ENCODE measurements at regions not wholly inside any gene's neighbourhood (a gene's known extent, or its start where the extent isn't known, plus 50 kb on each side); places are given as distances from the start of the nearest gene placed in this dataset.
"Not testable (repeated sequence)": the region's sequence is repeated elsewhere in the genome, so short reads cannot be mapped to it uniquely, and the experiment has no call there.

DNA sequence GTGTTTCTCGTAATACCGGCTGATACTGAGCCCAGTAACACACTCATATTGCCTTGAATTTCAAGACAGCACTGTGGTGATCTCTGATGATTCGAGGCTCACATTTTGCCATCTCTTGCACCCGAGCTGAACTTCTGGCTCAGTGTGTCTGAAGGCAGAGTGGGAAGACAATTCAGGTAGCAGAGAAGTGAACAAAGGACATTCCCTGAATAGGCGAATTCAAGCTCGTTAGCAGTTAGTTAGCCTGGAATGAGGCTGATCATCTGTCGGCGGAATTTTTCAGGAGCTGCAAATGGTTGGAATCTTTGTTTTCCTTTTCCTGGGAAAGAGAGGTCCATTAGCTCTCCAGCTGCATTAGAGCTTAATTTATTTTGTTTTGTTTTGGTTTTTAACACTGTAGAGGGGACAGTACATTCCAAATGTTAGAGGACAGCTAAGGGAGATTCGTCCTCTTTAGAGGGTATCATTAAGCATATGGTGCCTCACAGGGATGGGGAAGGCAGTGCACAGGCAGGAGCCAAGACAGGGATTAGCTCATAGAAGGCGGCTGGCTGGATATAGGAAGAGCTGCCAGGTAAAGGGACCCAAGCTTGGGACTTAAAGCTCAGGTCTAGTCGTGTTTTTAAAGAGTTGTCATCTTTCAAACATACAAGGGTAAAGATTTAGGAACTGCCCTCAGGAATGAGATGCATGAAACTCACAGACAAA is 119.7 kb upstream of the DLG1 start:
- Histone ChIP-seq H3K36me3 (no peaks in the 10 kb centered on the region), H3K27me3 (no peaks in the 10 kb centered on the region), H3K9me3 (no peaks in the 10 kb centered on the region), H3K4me3 (replicated peaks in 1 of 3) (no peak overlapping the region), H3K27ac (no peak overlapping the region), H3K4me1 (peaks cover 0 to 12% of the 10 kb centered on the region in 2 donors)
- intact Hi-C loops (cut with DNase I) = no loop called here
- TF ChIP-seq, protein P1, sequence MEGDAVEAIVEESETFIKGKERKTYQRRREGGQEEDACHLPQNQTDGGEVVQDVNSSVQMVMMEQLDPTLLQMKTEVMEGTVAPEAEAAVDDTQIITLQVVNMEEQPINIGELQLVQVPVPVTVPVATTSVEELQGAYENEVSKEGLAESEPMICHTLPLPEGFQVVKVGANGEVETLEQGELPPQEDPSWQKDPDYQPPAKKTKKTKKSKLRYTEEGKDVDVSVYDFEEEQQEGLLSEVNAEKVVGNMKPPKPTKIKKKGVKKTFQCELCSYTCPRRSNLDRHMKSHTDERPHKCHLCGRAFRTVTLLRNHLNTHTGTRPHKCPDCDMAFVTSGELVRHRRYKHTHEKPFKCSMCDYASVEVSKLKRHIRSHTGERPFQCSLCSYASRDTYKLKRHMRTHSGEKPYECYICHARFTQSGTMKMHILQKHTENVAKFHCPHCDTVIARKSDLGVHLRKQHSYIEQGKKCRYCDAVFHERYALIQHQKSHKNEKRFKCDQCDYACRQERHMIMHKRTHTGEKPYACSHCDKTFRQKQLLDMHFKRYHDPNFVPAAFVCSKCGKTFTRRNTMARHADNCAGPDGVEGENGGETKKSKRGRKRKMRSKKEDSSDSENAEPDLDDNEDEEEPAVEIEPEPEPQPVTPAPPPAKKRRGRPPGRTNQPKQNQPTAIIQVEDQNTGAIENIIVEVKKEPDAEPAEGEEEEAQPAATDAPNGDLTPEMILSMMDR (IDR thresholded peaks at IDR 0.05) = no peak
- 65 to 79% methylated on average over 11 of the region's 11 CpGs for WGBS, 2 donors
- DNase-seq = no peak

DNA sequence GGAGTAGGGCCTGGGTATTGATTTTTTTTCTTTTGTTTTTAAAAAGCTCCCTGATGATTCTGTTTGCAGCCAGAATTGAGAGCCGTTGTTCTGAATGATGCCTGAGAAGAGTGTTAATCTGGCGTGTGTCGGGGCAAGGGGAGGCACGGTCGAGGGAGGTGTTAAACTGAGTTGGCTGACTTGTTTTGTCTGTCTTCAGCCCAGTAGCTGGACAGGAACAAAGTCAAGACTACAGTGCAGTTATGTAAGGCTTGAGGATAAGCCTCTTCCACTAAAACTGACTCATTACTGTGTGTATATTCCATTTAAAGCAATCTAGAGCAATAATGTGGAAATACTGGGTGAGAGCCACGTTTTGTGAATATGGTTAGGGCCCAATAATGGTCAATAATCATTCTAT is 119.0 kb upstream of the DLG1 start:
- no peaks in the 10 kb centered on the region for H3K36me3 ChIP-seq
- TF ChIP-seq, protein P1 (IDR thresholded peaks at IDR 0.05) = no peak
- no peak for TF ChIP-seq POLR2A (IDR thresholded peaks at IDR 0.05)
- WGBS, 2 donors = 50 to 73% methylated on average over 6 of the region's 6 CpGs
- no peaks in the 10 kb centered on the region for H3K27me3 ChIP-seq
- intact Hi-C loops (cut with DNase I) = no loop called here
- no peak overlapping the region for H3K27ac ChIP-seq
- H3K4me1 ChIP-seq = peaks cover 0 to 10% of the 10 kb centered on the region in 2 donors
- no peaks in the 10 kb centered on the region for H3K9me3 ChIP-seq
- H3K4me3 ChIP-seq (replicated peaks in 1 of 3) = no peak overlapping the region
- no peak for DNase-seq

DNA sequence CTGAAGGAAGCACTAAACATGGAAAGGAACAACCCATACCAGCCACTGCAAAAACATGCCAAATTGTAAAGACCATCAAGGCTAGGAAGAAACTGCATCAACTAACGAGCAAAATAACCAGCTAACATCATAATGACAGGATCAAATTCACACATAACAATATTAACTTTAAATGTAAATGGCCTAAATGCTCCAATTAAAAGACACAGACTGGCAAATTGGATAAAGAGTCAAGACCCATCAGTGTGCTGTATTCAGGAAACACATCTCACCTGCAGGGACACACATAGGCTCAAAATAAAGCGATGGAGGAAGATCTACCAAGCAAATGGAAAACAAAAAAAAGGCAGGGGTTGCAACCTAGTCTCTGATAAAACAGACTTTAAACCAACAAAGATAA is 113.5 kb upstream of the DLG1 start:
- H3K36me3 ChIP-seq; DNase-seq; H3K9me3 ChIP-seq; H3K4me3 ChIP-seq (replicated peaks in 1 of 3); H3K27me3 ChIP-seq; H3K27ac ChIP-seq; intact Hi-C loops (cut with DNase I); H3K4me1 ChIP-seq: not testable (repeated sequence)
- 90 to 97% methylated on average over 2 of the region's 2 CpGs for WGBS, 2 donors

DNA sequence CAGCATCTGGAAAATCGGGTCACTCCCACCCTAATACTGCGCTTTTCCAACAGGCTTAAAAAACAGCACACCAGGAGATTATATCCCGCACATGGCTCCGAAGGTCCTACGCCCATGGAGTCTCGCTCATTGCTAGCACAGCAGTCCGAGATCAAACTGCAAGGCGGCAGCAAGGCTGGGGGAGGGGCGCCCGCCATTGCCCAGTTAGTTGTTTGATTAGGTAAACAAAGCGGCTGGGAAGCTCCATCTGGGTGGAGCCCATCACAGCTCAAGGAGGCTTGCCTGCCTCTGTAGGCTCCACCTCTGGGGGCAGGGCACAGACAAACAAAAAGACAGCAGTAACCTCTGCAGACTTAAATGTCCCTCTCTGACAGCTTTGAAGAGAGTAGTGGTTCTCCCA is 111.8 kb upstream of the DLG1 start:
- H3K4me1 ChIP-seq = peaks cover 7 to 15% of the 10 kb centered on the region in 2 donors
- H3K27ac ChIP-seq; H3K36me3 ChIP-seq; H3K27me3 ChIP-seq; intact Hi-C loops (cut with DNase I); H3K4me3 ChIP-seq (replicated peaks in 1 of 3); DNase-seq; H3K9me3 ChIP-seq: not testable (repeated sequence)
- WGBS, 2 donors = 99 to 100% methylated on average over 6 to 11 of the region's 11 CpGs

DNA sequence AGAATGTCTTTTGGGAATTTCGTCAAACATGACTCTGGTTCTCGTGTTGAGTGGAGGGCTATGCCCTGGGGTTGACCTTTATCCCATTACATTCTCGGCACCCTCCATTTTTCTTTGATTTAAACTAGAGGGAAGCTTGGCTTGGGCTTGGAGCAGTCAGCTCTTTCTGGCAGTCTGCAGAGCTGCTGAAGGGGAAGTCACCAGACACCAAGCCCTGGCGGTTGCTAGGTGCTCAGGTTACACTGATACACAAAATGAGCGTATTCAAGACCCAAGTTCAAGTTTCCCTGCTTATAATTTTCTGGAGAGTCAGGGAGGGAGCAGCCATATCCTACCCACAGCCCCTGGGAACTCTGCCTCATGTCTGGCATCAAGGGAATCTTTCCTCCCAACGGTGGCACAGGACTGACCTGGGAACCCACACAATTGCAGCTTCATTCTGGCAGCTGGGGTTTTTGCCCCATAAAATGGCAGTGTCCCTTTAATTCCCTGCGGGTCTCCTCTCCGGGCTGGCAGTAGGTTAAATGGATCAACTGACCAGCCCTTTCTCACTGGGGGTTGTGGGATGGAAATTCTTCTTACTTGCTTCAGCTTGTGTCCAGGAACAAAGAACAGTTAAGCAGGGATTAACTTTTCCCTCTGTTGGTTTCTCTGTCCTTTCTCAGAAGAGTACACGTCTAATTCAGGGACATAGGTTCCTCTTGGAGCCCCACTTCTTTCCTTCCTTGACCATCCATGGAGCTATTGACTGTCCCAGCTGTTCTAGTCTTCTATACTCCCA is 110.0 kb upstream of the DLG1 start:
- Histone ChIP-seq H3K4me3 (replicated peaks in 1 of 3) (no peak overlapping the region), H3K36me3 (no peaks in the 10 kb centered on the region), H3K9me3 (no peaks in the 10 kb centered on the region), H3K4me1 (peaks cover 7 to 15% of the 10 kb centered on the region in 2 donors), H3K27me3 (no peaks in the 10 kb centered on the region), H3K27ac (no peak overlapping the region)
- WGBS, 2 donors = 78 to 80% methylated on average over 9 of the region's 9 CpGs
- intact Hi-C loops (cut with DNase I) = no loop called here
- DNase-seq = no peak
- no peak for TF ChIP-seq POLR2A (IDR thresholded peaks at IDR 0.05)
- TF ChIP-seq, protein P1 (IDR thresholded peaks at IDR 0.05) = no peak

DNA sequence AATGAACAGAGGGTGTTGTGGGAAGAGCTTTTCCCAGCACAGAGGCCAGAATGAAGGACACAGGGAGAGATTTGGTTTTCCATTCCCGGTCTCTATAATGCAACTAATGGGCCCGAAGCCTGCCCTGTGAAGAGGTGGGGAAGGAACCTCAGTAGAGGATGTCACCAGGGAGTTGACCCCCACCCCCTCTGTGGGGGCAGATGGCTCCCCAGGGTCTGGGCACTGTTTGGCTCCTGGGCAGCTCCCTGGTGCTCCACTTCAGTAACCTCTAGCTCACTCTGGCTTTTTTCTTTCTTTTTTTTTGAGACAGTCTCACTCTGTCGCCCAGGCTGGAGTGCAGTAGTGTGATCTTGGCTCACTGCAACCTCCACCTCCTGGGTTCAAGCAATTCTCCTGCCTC is 109.1 kb upstream of the DLG1 start:
- intact Hi-C loops (cut with DNase I) = no loop called here
- 37 to 77% methylated on average over 3 of the region's 3 CpGs for WGBS, 2 donors
- H3K4me3 ChIP-seq (replicated peaks in 1 of 3) = no peak overlapping the region
- H3K27ac ChIP-seq = no peak overlapping the region
- peaks cover 7 to 15% of the 10 kb centered on the region in 2 donors for H3K4me1 ChIP-seq
- DNase-seq = no peak
- no peaks in the 10 kb centered on the region for H3K9me3 ChIP-seq
- H3K27me3 ChIP-seq = no peaks in the 10 kb centered on the region
- H3K36me3 ChIP-seq = no peaks in the 10 kb centered on the region
- TF ChIP-seq, protein P1 (IDR thresholded peaks at IDR 0.05) = no peak
- TF ChIP-seq POLR2A (IDR thresholded peaks at IDR 0.05) = no peak
